ENCODE measurements at regions not wholly inside any gene's neighbourhood (a gene's known extent, or its start where the extent isn't known, plus 50 kb on each side); places are given as distances from the start of the nearest gene placed in this dataset.

- no peak overlapping the region for H3K27ac ChIP-seq
- DNase-seq (ENCODE audit: low spot score): no peak
- H3K9me3 ChIP-seq: peaks cover 3% of the 10 kb centered on the region
- no peaks in the 10 kb centered on the region for H3K36me3 ChIP-seq
- no peak overlapping the region for H3K4me3 ChIP-seq
- TF ChIP-seq, protein P1, sequence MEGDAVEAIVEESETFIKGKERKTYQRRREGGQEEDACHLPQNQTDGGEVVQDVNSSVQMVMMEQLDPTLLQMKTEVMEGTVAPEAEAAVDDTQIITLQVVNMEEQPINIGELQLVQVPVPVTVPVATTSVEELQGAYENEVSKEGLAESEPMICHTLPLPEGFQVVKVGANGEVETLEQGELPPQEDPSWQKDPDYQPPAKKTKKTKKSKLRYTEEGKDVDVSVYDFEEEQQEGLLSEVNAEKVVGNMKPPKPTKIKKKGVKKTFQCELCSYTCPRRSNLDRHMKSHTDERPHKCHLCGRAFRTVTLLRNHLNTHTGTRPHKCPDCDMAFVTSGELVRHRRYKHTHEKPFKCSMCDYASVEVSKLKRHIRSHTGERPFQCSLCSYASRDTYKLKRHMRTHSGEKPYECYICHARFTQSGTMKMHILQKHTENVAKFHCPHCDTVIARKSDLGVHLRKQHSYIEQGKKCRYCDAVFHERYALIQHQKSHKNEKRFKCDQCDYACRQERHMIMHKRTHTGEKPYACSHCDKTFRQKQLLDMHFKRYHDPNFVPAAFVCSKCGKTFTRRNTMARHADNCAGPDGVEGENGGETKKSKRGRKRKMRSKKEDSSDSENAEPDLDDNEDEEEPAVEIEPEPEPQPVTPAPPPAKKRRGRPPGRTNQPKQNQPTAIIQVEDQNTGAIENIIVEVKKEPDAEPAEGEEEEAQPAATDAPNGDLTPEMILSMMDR (IDR thresholded peaks at IDR 0.05): no peak
- ATAC-seq (ENCODE audit: insufficient number of reproducible peaks, low FRiP score, low read depth): no peak
- no peaks in the 10 kb centered on the region for H3K4me1 ChIP-seq (ENCODE audit: control insufficient read depth in 1 of 2, low read depth in 2 of 2)
- no peaks in the 10 kb centered on the region for H3K27me3 ChIP-seq (replicated peaks; ENCODE audit: insufficient read depth)
Observed at GRCh38 chr16:64225696-64226095, 896.2 kb downstream of the CDH11 start.

DNA sequence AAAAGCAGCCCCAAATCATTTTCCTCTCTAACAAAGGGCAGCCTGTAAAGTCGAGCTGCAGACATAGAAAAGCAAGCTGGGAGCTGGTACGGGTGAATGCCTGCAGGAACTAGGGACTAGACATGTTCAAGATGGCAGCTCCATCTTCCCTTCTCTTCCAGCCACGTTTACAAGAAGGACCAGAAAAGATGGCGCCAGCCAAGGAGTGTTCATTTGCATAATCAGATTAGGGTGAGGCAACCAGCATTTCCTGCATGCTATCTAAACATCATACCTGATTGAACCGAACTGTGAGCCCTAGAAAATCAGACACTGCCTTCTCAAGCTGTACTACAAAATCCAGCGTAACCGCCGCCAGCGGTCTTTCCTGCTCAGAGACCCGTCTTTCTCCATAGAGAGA is 896.8 kb downstream of the CDH11 start:
- Histone ChIP-seq H3K4me3 (no peak overlapping the region), H3K36me3 (no peaks in the 10 kb centered on the region), H3K27me3 (replicated peaks; ENCODE audit: insufficient read depth) (no peaks in the 10 kb centered on the region), H3K27ac (no peak overlapping the region), H3K4me1 (ENCODE audit: control insufficient read depth in 1 of 2, low read depth in 2 of 2) (no peaks in the 10 kb centered on the region), H3K9me3 (no peaks in the 10 kb centered on the region)
- ATAC-seq (ENCODE audit: insufficient number of reproducible peaks, low FRiP score, low read depth) (no peak), DNase-seq (ENCODE audit: low spot score) (no peak)
- TF ChIP-seq, protein P1 (IDR thresholded peaks at IDR 0.05): no peak

DNA sequence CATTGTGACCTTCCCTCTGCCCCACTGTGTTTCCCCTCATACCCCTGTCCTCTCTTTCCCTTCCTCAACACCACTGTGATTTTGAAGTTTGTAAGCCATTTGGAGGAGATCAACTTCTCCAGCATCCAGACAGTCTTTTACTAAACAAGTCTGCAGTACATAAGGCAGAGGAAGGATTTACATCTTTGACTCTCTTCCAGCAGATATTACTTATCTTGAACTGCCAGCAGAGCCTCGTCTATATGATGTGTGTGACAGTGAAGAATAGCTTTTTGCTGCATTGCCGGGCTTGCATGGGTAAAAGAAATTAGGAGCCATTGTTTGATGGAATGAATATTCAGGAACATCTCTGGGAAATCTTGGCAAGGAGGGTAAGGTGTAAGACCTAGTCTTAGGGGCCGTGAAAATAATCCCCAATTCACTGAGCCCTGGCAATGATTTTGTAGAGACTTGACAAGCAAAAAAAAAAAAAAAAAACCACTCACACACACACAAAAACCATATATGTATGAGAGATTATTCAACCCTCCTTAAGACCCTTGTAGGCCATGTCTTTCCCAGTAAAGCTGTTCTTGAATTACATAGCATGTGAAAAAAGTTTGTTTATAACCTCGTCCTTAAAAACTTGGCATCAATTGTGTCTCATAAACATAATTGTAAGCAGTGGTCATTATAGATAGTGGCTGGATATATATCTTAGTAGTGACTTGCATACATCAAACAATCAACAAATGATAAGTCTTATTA is 903.9 kb downstream of the CDH11 start:
- H3K27ac ChIP-seq: no peak overlapping the region
- TF ChIP-seq, protein P1 (IDR thresholded peaks at IDR 0.05): no peak
- ATAC-seq (ENCODE audit: insufficient number of reproducible peaks, low FRiP score, low read depth) (no peak), DNase-seq (ENCODE audit: low spot score) (no peak)
- no peaks in the 10 kb centered on the region for H3K4me1 ChIP-seq (ENCODE audit: control insufficient read depth in 1 of 2, low read depth in 2 of 2)
- no peak overlapping the region for H3K4me3 ChIP-seq
- no peaks in the 10 kb centered on the region for H3K36me3 ChIP-seq
- H3K9me3 ChIP-seq: no peaks in the 10 kb centered on the region
- no peaks in the 10 kb centered on the region for H3K27me3 ChIP-seq (replicated peaks; ENCODE audit: insufficient read depth)

DNA sequence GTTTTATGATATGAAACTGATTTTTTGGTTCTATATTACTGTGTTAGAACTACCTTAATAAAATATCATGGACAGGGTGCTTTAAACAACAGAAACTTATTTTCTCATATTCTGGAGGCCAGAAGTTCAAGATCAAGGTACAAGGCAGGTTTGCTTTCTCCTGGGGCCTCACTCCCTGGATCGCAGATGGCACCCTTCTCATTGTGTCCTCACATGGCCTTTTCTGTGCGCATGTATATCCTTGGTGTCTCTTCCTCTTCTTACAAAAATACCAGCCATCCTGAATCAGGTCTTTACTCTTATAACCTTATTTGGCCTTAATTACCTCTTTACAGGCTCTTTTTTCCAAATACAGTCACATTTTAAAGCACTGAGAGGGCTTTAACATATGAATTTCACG is 906.1 kb downstream of the CDH11 start:
- H3K27me3 ChIP-seq (replicated peaks; ENCODE audit: insufficient read depth): no peaks in the 10 kb centered on the region
- H3K27ac ChIP-seq: no peak overlapping the region
- TF ChIP-seq, protein P1 (IDR thresholded peaks at IDR 0.05): no peak
- H3K4me1 ChIP-seq (ENCODE audit: control insufficient read depth in 1 of 2, low read depth in 2 of 2): no peaks in the 10 kb centered on the region
- DNase-seq (ENCODE audit: low spot score): no peak
- H3K4me3 ChIP-seq: no peak overlapping the region
- no peak for ATAC-seq (ENCODE audit: insufficient number of reproducible peaks, low FRiP score, low read depth)
- no peaks in the 10 kb centered on the region for H3K9me3 ChIP-seq
- H3K36me3 ChIP-seq: no peaks in the 10 kb centered on the region

- TF ChIP-seq, protein P1 (IDR thresholded peaks at IDR 0.05): no peak
- ATAC-seq (ENCODE audit: insufficient number of reproducible peaks, low FRiP score, low read depth) (no peak), DNase-seq (ENCODE audit: low spot score) (no peak)
- Histone ChIP-seq H3K9me3 (no peaks in the 10 kb centered on the region), H3K4me3 (no peak overlapping the region), H3K27ac (no peak overlapping the region), H3K27me3 (replicated peaks; ENCODE audit: insufficient read depth) (no peaks in the 10 kb centered on the region), H3K4me1 (ENCODE audit: control insufficient read depth in 1 of 2, low read depth in 2 of 2) (no peaks in the 10 kb centered on the region), H3K36me3 (no peaks in the 10 kb centered on the region)
Observed at GRCh38 chr16:64211331-64211730, 910.5 kb downstream of the CDH11 start.
